Astrocyte of the cerebellum (primary cell): ENCODE measurements at regions not wholly inside any gene's neighbourhood (a gene's known extent, or its start where the extent isn't known, plus 50 kb on each side); places are given as distances from the start of the nearest gene placed in this dataset.

Experiments used
- DNase-seq: peaks from one replicate; pipeline ENCODE4 v3.0.0-alpha.2; 2011; ENCODE audit warnings: low read depth
- H3K4me3 ChIP-seq: 2 replicates; pipeline ENCODE4 v1.5.1; 2011; ENCODE audit warnings: mild to moderate bottlenecking, low read depth, low read length, moderate library complexity
- CTCF ChIP-seq: IDR thresholded peaks from 2 replicates; pipeline ENCODE4 v1.5.1; 2012; ENCODE audit warnings: low read length, low read depth, moderate library complexity, mild to moderate bottlenecking; ENCODE audit errors: missing control alignments
- in situ Hi-C: cut with HindIII; loops from 2 replicates; pipeline ENCODE4 v1.10.0; 2017; ENCODE audit warnings: low sequenced_read_pairs

GRCh38 chr12:113575386-113575785 is 103.7 kb upstream of the LHX5 start:
- in situ Hi-C loops = no loop called here
- H3K4me3 ChIP-seq = no peak overlapping the region
- no peak for TF ChIP-seq CTCF
- DNase-seq = no peak

GRCh38 chr12:113573148-113573547 is 101.5 kb upstream of the LHX5 start:
- no peak for TF ChIP-seq CTCF
- no peak overlapping the region for H3K4me3 ChIP-seq
- in situ Hi-C loops = no loop called here
- no peak for DNase-seq

GRCh38 chr12:113571713-113572112 is 100.0 kb upstream of the LHX5 start:
- no peak for DNase-seq
- H3K4me3 ChIP-seq = no peak overlapping the region
- no peak for TF ChIP-seq CTCF
- in situ Hi-C loops = no loop called here

- no peak for TF ChIP-seq CTCF
- DNase-seq = no peak
- in situ Hi-C loops = no loop called here
- no peak overlapping the region for H3K4me3 ChIP-seq
These were observed 98.1 kb upstream of the LHX5 start for GRCh38 chr12:113569806-113570205.

- H3K4me3 ChIP-seq = no peak overlapping the region
- no peak for DNase-seq
- in situ Hi-C loops = no loop called here
- no peak for TF ChIP-seq CTCF
These were observed 96.3 kb upstream of the LHX5 start for GRCh38 chr12:113568021-113568420.

- TF ChIP-seq CTCF = no peak
- in situ Hi-C loops = no loop called here
- no peak overlapping the region for H3K4me3 ChIP-seq
- no peak for DNase-seq
These were observed 93.7 kb upstream of the LHX5 start for GRCh38 chr12:113565368-113565767.
